Suppressor macrophage treated with lipopolysaccharide for 1 hour (primary cell): ENCODE measurements at regions not wholly inside any gene's neighbourhood (a gene's known extent, or its start where the extent isn't known, plus 50 kb on each side); places are given as distances from the start of the nearest gene placed in this dataset.
A peak's percentile ranks its signal among the peaks of the same experiment; 100 is the strongest.

ENCODE experiments used
- DNase-seq, 3 donors: peaks; one replicate each; pipeline ENCODE4 v3.0.0-alpha.2; 2020 to 2022

- DNase-seq: peak in 1 of 3 donors; percentile 15
These were observed 307.0 kb upstream of the NR5A2 start for GRCh38 chr1:199720496-199720895.

DNA sequence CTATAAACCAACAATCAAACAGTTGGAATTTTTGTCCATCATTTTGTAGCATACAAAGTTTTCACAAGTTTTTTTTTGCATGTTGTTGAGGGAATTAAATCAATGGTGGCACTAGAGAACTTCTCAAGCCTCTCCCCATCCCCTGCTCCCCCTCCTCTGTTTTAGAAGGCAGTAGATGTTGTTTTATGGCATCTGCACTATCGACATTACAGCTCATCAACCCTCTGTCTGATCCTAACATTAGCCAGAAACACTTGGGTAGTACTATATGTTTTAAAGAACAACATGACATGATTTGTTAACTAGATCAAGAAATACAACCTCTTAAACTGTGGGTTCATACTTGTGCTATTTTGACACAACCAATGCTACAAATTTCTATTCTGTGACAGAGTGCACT lies 306.5 kb upstream of the NR5A2 start:
- no peak for DNase-seq

DNA sequence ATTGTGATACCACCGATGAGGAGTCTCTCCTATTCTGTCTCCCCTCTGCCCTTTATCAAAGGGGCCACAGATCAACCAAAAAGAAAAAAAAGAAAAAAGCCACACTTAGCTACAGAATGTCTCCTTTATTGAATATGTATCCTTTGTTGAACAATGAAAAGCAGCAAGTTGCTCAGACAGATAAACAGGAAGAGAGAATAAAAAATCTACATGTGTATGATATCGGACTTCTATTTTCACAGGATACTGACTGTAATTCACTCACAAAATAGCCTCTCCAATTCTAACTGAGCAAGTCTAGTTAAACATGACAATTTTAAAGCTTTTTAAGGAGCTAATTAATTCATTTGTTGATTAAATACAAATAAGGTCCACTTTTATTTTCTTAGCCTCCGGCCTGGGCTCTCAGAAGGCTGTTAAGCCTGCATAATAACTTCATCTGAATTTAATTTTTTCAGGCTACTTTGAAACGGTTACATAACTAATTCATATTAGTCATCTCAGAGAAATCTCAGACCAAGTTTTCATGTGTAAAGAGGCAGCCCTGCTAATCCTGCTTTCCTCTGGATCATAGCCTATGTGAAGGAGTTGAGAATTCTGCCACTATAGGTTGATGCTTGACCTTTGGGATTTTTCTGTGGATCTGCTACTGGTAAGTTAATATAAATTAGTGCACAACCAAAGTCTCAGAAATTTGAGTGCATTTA lies 304.1 kb upstream of the NR5A2 start:
- DNase-seq: no peak

- DNase-seq: no peak
These were observed 303.5 kb upstream of the NR5A2 start for GRCh38 chr1:199724049-199724448.

DNA sequence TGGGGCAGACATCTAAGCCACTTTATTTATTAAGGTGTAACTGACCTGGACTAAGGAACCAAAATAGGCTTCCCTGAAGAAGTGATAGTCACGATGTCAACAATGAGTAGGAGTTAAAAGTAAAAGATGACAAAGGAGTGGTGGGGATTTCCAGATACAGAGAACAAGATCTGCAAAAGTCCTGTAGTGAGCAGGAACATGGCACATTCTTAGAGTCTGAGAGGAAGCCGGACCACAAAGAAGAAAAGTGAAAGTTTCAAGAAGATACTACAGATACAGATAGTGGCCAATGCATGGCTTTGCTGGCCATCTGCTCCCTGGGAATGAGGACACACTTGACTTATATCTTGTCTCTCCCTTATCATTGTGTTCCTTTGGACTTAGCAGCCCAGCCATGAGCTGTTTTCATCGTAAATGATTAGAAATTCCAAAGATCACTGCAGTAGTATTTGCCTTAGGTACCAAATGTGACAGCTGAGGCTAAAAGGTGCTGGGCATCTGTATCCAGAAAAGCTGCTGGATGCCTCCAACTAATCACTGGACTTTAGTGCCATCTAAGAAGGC lies 302.4 kb upstream of the NR5A2 start:
- DNase-seq: peak; percentile 23 to 53 (median 31)

GRCh38 chr1:199727682-199728081 lies 299.8 kb upstream of the NR5A2 start:
- DNase-seq: no peak

DNA sequence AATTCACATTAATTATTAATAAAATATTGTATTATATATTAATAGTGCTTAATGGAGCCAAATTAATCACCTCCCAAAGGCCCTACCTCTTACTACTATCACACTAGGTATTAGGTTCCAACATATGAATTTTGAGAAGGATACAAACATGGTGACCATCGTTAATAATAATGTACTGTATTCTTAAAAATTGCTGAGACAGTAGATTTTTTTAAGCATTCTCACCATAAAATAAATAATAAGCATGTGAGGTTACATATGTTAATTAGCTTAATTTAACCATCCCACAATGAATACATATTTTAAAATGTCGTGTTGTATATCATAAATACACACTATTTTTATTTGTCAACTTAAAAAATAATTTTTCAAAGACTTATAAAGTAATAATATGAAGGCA lies 299.2 kb upstream of the NR5A2 start:
- no peak for DNase-seq

- no peak for DNase-seq
These were observed 294.4 kb upstream of the NR5A2 start for GRCh38 chr1:199733125-199733524.

DNA sequence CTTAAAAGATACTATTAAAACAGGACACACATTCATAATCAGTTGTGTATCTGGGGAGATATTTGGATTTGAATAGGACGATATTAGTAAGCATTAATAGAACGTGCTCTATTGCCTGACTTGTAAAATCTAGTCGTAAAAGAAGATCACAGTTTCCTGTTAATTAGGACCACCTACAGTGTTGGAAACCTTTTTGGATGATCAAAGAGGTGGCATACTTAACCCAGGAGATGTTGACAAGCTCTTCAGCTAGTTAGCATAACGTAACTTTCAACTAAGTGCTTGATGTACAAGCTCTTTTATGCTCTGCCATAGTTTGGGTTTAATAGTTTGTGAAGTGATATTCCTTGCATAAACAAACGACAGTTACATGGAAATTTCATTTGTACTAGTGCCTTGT lies 293.3 kb upstream of the NR5A2 start:
- DNase-seq: no peak

DNA sequence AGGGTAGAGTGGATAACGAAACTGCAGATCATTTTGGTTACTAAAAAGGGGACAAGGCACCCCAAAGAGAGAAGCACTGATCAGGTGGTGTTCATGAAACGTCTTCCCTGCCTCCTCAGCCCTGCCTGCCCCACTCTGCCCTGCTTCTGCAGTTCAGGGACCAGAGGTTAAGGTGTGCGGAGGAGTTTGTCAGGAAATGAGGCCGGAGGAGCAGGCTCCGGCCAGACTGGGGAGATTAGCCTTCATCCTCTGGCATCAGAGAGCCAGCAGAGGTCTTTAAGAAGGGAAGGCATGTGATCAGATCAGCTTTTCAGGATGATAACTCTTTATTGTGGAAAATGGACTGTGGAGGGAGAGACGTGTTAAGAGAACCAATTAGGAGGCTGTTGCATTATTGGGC lies 291.9 kb upstream of the NR5A2 start:
- no peak for DNase-seq

DNA sequence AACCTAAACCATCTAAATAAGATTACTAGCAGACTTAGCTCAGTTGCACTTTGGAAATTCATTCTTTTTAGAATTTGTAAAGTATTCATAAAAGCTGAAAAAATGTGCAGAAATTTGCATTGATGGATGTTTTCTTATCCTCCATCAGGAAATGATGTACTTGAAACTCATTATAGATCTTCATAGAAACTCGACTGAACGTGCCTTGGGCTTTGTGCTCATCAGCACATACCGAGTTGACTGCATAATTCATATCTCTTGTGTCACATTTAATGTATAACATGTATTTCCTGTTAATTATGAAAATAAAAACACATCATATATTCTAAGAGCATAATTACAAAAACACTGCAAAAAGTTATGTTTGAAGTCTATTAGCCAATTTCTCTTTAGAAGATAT lies 290.9 kb upstream of the NR5A2 start:
- no peak for DNase-seq

- DNase-seq: no peak
These were observed 285.9 kb upstream of the NR5A2 start for GRCh38 chr1:199741586-199741985.

DNA sequence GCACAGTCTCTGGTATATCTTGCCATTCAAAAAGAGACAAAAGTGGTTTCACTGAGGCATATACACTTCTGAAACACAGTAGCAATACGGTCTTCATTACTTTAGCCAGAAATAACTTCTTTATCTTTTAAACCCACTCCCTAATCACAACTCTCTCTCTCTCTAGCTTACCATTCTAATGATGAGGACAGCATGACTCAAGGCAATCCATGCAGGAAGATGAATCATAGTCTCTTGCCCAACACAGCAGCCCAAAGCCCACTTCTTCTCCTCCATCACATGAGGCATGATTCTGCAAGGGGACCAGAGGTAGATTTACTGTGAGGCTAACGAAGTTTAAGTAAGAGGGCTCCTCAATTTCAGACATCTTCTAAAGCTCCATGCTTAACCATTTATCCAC lies 285.0 kb upstream of the NR5A2 start:
- peak; percentile 86 to 95 (median 91) for DNase-seq

DNA sequence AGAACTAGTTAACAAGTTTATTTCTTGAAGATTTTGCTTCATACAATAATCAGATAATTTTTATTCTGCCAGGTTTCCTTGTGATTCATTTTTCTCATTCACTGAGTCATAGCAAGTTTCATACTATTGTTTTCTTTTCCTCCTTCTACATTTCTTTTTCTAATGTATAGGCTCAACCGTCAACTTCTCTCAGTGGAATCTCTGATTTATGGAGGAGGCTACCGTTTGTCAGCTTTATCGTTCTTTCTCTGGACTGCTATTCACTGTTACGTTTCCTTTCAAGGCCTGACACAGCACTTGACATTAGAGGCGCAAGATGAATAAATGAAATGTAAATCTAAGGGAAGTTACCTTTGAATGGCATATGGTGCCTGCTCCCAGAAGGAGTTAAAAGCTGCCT lies 284.3 kb upstream of the NR5A2 start:
- peak in 1 of 3 donors; percentile 19 for DNase-seq

DNA sequence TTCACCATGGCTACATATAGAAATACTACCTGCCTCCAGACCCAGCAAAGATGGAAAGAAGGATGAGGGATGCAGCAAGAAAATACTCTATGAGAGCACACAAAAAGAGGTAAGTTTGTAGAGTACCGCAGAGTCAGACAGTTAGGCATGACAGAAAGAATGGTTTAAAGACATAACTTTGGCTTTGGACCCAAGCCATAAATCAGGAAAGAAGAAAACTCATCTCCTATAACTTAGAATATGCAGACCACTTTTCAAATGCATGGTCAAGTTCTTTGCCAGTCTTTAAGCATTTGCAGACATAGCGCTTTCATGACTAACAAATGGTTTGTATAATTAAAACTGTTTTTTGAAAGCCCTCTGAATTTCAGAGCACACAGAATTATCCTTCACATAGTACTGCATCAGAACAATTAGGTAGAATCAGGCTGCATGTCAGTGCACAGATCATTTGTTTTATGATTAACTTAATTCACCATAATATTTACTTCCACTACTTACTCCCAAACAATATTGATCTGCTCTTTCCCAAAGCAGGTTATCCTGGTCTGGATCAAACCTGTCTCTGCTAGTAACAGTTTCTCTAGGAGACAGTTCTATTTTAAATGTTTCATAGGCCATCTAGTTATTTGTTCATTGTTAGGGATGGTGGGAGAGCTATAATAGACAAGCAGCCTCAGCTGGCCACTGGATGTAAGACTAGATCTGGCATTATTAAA lies 280.7 kb upstream of the NR5A2 start:
- no peak for DNase-seq

DNA sequence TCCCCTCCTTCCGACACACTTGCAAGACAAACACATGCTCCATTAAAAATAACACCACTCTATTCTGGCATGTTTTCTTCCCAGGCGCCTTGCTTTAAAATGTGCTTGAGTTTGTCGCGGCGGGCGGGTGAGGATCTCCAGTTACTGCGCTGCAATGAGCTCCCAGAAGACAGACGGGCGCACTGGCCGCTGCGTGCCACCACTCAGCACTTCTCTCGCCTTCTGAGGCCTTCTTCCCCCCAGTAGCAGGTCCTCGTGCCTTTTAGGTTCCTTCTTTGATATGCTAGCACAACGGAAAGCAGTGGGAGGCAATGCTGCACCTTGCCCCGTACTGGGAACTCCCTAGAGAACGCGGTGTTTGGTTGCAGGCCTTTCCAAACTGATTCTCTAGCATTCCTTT lies 279.5 kb upstream of the NR5A2 start:
- no peak for DNase-seq

- peak; percentile 29 to 64 (median 55) for DNase-seq
These were observed 276.0 kb upstream of the NR5A2 start for GRCh38 chr1:199751506-199751905.

GRCh38 chr1:199751962-199752687 lies 275.4 kb upstream of the NR5A2 start:
- DNase-seq: peak in 2 of 3 donors; percentile 22 to 25

DNA sequence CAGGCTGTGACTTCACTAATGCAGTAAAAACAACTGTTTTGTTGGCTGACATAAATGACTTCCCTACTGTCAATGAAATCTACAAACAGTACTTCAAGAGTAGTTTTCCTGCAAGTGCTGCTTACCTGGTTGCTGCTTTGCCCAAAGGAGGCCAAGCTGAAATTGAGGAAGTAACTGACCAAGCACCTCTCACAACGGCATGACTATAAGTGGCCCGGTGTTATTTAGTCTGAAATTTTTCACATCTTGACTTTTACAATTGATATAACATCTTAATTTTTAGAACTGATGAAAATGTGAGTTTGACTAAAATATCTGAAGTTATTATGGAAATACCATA lies 274.9 kb upstream of the NR5A2 start:
- DNase-seq: no peak

DNA sequence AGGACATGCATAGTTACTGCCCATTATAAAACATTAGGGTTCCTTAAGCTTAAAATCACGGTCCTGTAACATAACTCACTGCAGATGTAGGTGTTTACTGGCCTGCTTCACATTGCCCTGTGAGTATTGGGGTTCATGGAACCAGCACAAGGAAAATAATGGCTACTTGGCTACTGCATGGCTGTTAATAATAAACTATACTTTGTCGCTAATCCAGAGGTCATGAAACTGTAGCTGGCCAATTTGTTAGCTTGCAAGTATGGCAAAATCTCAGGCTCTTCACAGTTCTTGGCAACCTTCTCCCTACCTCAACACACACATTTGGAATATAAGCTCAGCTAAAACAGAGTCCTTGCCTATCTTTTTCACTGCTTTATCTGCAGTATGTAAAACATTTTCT lies 274.0 kb upstream of the NR5A2 start:
- no peak for DNase-seq

DNA sequence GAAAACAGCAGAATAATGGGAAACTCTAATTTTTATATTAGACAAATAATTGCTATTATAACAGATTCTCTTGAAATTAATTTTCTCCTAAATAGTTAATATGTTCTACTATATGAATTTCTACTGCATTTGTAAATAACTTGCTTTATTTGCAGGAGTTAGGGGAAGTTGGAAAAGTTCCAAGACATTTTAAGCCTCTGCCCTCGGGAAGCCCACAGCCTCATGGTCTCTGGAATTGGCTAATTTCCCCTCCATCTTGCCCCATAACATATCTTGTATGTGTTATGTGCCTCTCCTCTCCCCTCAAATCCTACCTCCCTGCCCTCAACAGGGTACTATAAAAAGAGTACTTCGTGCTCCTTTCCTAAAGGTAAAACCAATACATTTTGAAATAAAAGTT lies 271.4 kb upstream of the NR5A2 start:
- peak; percentile 54 to 63 (median 62) for DNase-seq

DNA sequence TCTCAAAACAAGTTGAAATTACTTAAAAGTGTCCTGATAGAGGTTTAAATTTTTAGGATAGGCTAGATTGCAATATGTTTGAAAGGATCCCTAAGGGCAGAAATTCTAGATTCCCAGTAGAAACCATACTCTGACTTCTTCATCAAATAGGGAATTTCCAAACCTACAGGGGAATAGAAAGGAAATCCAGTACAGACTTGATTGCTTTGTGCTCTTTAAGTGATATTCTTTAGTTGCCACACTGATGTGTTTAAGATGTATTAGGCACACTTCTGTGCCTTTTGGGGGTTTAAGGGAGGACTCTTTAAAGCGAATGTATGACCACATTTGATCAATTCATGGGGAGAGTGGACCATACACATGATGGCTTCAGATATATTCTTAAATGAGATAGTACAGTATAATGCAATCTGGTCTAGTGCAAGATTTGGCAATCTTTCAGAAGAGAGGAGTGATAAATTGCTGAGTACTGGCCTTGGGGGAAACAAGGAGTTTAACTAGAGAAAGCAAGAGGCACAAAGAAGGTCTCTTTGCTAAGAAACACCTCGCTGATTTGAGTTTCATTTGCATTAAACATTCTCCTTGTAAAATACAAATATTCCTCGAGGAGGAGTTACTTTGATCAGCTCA lies 268.8 kb upstream of the NR5A2 start:
- DNase-seq: peak in 2 of 3 donors; percentile 36 to 41

DNA sequence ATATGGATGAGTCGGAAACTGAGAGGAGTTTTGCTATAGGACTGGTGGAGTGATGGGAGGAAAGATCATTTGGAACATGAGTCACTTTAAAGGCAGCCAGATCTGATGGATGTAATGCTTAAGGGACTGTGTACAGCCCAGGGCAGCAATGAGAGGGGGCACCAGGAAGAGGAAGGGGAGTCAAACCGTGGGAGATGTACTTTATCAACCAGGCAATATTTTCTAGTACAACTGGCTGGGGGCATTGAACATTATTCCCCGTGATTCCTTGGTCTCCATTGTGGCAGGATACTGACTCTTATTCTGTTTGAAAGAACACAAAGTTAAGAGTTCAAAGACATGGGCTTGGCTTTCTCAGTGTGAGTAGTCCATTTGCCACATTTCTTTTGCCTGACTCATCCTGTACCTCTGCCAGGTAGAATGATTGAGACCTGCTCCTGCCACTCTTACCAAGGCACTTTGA lies 268.2 kb upstream of the NR5A2 start:
- no peak for DNase-seq
